H9 (cell line): ENCODE measurements at regions not wholly inside any gene's neighbourhood (a gene's known extent, or its start where the extent isn't known, plus 50 kb on each side); places are given as distances from the start of the nearest gene placed in this dataset.

Source experiments
- DNase-seq: peaks from one replicate; pipeline ENCODE4 v3.0.0-alpha.2; 2017
- H2AFZ ChIP-seq: one replicate; pipeline ENCODE4 v1.6.1; 2013; ENCODE audit warnings: mild to moderate bottlenecking, low read length, control low read depth, moderate library complexity
- H2AK5ac ChIP-seq: 2 replicates; pipeline ENCODE4 v1.6.1; 2013; ENCODE audit warnings: low read length, control low read depth, mixed read lengths; ENCODE audit not compliant: insufficient read length
- H2BK120ac ChIP-seq: one replicate; pipeline ENCODE4 v1.6.1; 2013; ENCODE audit warnings: low read depth, mild to moderate bottlenecking, low read length, control low read depth, inconsistent platforms; ENCODE audit not compliant: poor library complexity, severe bottlenecking
- H2BK12ac ChIP-seq: 2 replicates; pipeline ENCODE4 v1.6.1; 2013; ENCODE audit warnings: low read length, control low read depth, mixed read lengths, low read depth; ENCODE audit not compliant: insufficient read length
- H2BK15ac ChIP-seq: 2 replicates; pipeline ENCODE4 v1.6.1; 2013; ENCODE audit warnings: low read depth, low read length, control low read depth
- H2BK20ac ChIP-seq: one replicate; pipeline ENCODE4 v1.6.1; 2013; ENCODE audit warnings: low read depth, mild to moderate bottlenecking, low read length, control low read depth, inconsistent platforms; ENCODE audit not compliant: poor library complexity, severe bottlenecking
- H2BK5ac ChIP-seq: 2 replicates; pipeline ENCODE4 v1.6.1; 2013; ENCODE audit warnings: low read length, control low read depth, mixed read lengths; ENCODE audit not compliant: insufficient read length
- H3K14ac ChIP-seq: 2 replicates; pipeline ENCODE4 v1.6.1; 2013; ENCODE audit warnings: low read length, control low read depth; ENCODE audit not compliant: insufficient read depth
- H3K18ac ChIP-seq: 2 replicates; pipeline ENCODE4 v1.6.1; 2013; ENCODE audit warnings: low read depth, mild to moderate bottlenecking, mixed read lengths, low read length, control low read depth; ENCODE audit not compliant: insufficient read length
- H3K23ac ChIP-seq: 2 replicates; pipeline ENCODE4 v1.6.1; 2013; ENCODE audit warnings: low read length, control low read depth, mixed read lengths, low read depth; ENCODE audit not compliant: insufficient read length
- H3K23me2 ChIP-seq: 2 replicates; pipeline ENCODE4 v1.6.1; 2013; ENCODE audit warnings: low read depth, mild to moderate bottlenecking, mixed read lengths, low read length, control low read depth; ENCODE audit not compliant: insufficient read length, poor library complexity, severe bottlenecking
- H3K27ac ChIP-seq: 2 replicates; pipeline ENCODE4 v1.5.1; 2013; ENCODE audit warnings: low read length, control low read depth, mixed read lengths, low read depth; ENCODE audit not compliant: insufficient read length
- H3K27me3 ChIP-seq: 2 replicates; pipeline ENCODE4 v1.6.1; 2013; ENCODE audit warnings: low read length, control low read depth, inconsistent platforms; ENCODE audit not compliant: insufficient read depth
- H3K4ac ChIP-seq: 2 replicates; pipeline ENCODE4 v1.6.1; 2013; ENCODE audit warnings: low read depth, mild to moderate bottlenecking, control low read depth, inconsistent platforms, low read length, moderate library complexity
- H3K4me1 ChIP-seq: 2 replicates; pipeline ENCODE4 v1.6.1; 2013; ENCODE audit warnings: low read length, control low read depth, inconsistent platforms; ENCODE audit not compliant: insufficient read depth
- H3K4me2 ChIP-seq: 2 replicates; pipeline ENCODE4 v1.6.1; 2013; ENCODE audit warnings: low read length, control low read depth, mixed read lengths; ENCODE audit not compliant: insufficient read length, insufficient read depth
- H3K56ac ChIP-seq: 2 replicates; pipeline ENCODE4 v1.6.1; 2013; ENCODE audit warnings: low read depth, mild to moderate bottlenecking, mixed read lengths, low read length, control low read depth; ENCODE audit not compliant: insufficient read length
- H3K79me1 ChIP-seq: 2 replicates; pipeline ENCODE4 v1.6.1; 2013; ENCODE audit warnings: low read depth, mild to moderate bottlenecking, moderate library complexity, low read length, control low read depth, inconsistent platforms; ENCODE audit not compliant: insufficient read depth, poor library complexity, severe bottlenecking
- H3K79me2 ChIP-seq: 2 replicates; pipeline ENCODE4 v1.6.1; 2013; ENCODE audit warnings: low read length, control low read depth, inconsistent platforms; ENCODE audit not compliant: insufficient read depth
- H3K9ac ChIP-seq: 2 replicates; pipeline ENCODE4 v1.6.1; 2013; ENCODE audit warnings: low read length, control low read depth, mixed read lengths; ENCODE audit not compliant: insufficient read length; ENCODE audit errors: extremely low read depth
- H3K9me3 ChIP-seq: one replicate; pipeline ENCODE4 v1.6.1; 2013; ENCODE audit warnings: low read depth, low read length, inconsistent platforms; ENCODE audit not compliant: control insufficient read depth
- H3T11ph ChIP-seq: one replicate; pipeline ENCODE4 v1.6.1; 2013; ENCODE audit warnings: mild to moderate bottlenecking, low read length, control low read depth, inconsistent platforms
- H4K20me1 ChIP-seq: one replicate; pipeline ENCODE4 v1.6.1; 2013; ENCODE audit not compliant: control insufficient read depth, insufficient read length, insufficient read depth
- H4K5ac ChIP-seq: 2 replicates; pipeline ENCODE4 v1.6.1; 2013; ENCODE audit warnings: low read depth, mild to moderate bottlenecking, mixed read lengths, low read length, control low read depth; ENCODE audit not compliant: insufficient read length
- H4K8ac ChIP-seq: replicated peaks from 2 replicates; pipeline ENCODE4 v1.6.1; 2013; ENCODE audit warnings: low read length, control low read depth, mixed read lengths, low read depth; ENCODE audit not compliant: insufficient read length
- H4K91ac ChIP-seq: 2 replicates; pipeline ENCODE4 v1.6.1; 2013; ENCODE audit warnings: low read depth, mild to moderate bottlenecking, moderate library complexity, mixed read lengths, low read length, control low read depth; ENCODE audit not compliant: insufficient read length
- H3K27ac Mint-ChIP-seq, 3 experiments: 2 replicates in 2 of 3; 3 replicates in 1 of 3; pipeline ENCODE4 v1.8.0; 2020 to 2021; ENCODE audit warnings: mixed read lengths in 3 of 3, mild to moderate bottlenecking in 1 of 3, moderate library complexity in 1 of 3
- H3K27me3 Mint-ChIP-seq: 2 replicates; pipeline ENCODE4 v1.8.0; 2021; ENCODE audit warnings: low read depth, mild to moderate bottlenecking, moderate library complexity, mixed read lengths
- H3K36me3 Mint-ChIP-seq, 3 experiments: 2 replicates in 2 of 3; 3 replicates in 1 of 3; pipeline ENCODE4 v1.8.0; 2020 to 2021; ENCODE audit warnings: low read depth in 3 of 3, mixed read lengths in 3 of 3; ENCODE audit not compliant: insufficient read depth in 1 of 3
- H3K4me1 Mint-ChIP-seq, 2 experiments: 2 replicates each; pipeline ENCODE4 v1.8.0; 2020; ENCODE audit warnings: mixed read lengths in 2 of 2
- H3K4me3 Mint-ChIP-seq, 2 experiments: 2 replicates in 1 of 2; 3 replicates in 1 of 2; pipeline ENCODE4 v1.8.0; 2020 to 2021; ENCODE audit warnings: mild to moderate bottlenecking in 2 of 2, mixed read lengths in 2 of 2, moderate library complexity in 1 of 2
- H3K9me3 Mint-ChIP-seq, 2 experiments: 2 replicates in 1 of 2; 3 replicates in 1 of 2; pipeline ENCODE4 v1.8.0; 2020; ENCODE audit warnings: mild to moderate bottlenecking in 2 of 2, mixed read lengths in 2 of 2, moderate library complexity in 1 of 2
- CTCF ChIP-seq: fragments of 200-600 bp; sonication (generic); conservative IDR thresholded peaks from 3 replicates; pipeline ENCODE4 v1.8.0; 2021; ENCODE audit warnings: antibody characterized with exemption, mild to moderate bottlenecking
- WGBS: extraction: QIAGEN DNeasy Blood & Tissue Kit; methylation state at CpG from one replicate; pipeline ENCODE4 v1.1.7; 2013; ENCODE audit warnings: missing lambda C conversion rate, low lambda C conversion rate, mixed read lengths; ENCODE audit not compliant: insufficient read length; ENCODE audit errors: extremely low coverage; 5-methylcytosine and 5-hydroxymethylcytosine counted together

- Histone ChIP-seq H3K56ac (no peak overlapping the region), H3K79me2 (no peaks in the 10 kb centered on the region), H2BK20ac (no peak overlapping the region), H3K18ac (no peak overlapping the region), H3K4ac (no peak overlapping the region), H3K79me1 (no peaks in the 10 kb centered on the region), H2AK5ac (no peak overlapping the region), H3K27ac (no peak overlapping the region), H4K20me1 (no peaks in the 10 kb centered on the region), H2BK12ac (no peak overlapping the region), H3K27me3 (no peaks in the 10 kb centered on the region), H3K9ac (no peak overlapping the region), H4K91ac (no peak overlapping the region), H4K5ac (no peak overlapping the region), H3K4me1 (no peaks in the 10 kb centered on the region), H4K8ac (no peak overlapping the region), H2BK5ac (no peak overlapping the region), H3K23me2 (no peaks in the 10 kb centered on the region), H2BK15ac (no peak overlapping the region), H3K9me3 (no peaks in the 10 kb centered on the region), H3T11ph (no peak overlapping the region), H2BK120ac (no peak overlapping the region), H3K4me2 (no peak overlapping the region), H3K23ac (no peak overlapping the region), H2AFZ (no peak overlapping the region), H3K14ac (no peak overlapping the region)
- H3K4me1 Mint-ChIP-seq = no peaks in the 10 kb centered on the region
- no peak overlapping the region; a peak in 1 of 7 replicates for H3K27ac Mint-ChIP-seq
- H3K4me3 Mint-ChIP-seq = no peak overlapping the region
- H3K9me3 Mint-ChIP-seq = peaks cover 0 to 2% of the 10 kb centered on the region in 2 experiments; a peak in 3 of 5 replicates
- WGBS = no CpG with 5 or more reads among the region's 3 CpGs
- no peak for TF ChIP-seq CTCF
- H3K36me3 Mint-ChIP-seq = no peaks in the 10 kb centered on the region; a peak in 1 of 7 replicates
- no peak for DNase-seq
- H3K27me3 Mint-ChIP-seq = no peaks in the 10 kb centered on the region
These were observed 1171.6 kb upstream of the CDH18 start for GRCh38 chr5:21159510-21160059.
